Ovary (tissue), 3 donors: ENCODE measurements at regions not wholly inside any gene's neighbourhood (a gene's known extent, or its start where the extent isn't known, plus 50 kb on each side); places are given as distances from the start of the nearest gene placed in this dataset.

Source experiments
- CTCF ChIP-seq, 3 donors: fragments of 450-650 bp in 2 of 3; fragments of 200-600 bp in 1 of 3; IDR thresholded peaks; one replicate each; pipeline versions ENCODE4 v1.5.1 to v1.8.0; 2016 to 2022; ENCODE audit warnings: antibody characterized with exemption in 3 of 3, mild to moderate bottlenecking in 1 of 3
- EP300 ChIP-seq: sonication (generic); formaldehyde crosslinking; IDR thresholded peaks from one replicate; pipeline ENCODE4 v1.6.1; 2017; ENCODE audit warnings: antibody characterized with exemption
- POLR2A ChIP-seq: fragments of 450-650 bp; IDR thresholded peaks from one replicate; pipeline ENCODE4 v1.6.1; 2017; ENCODE audit warnings: antibody characterized with exemption, mild to moderate bottlenecking, moderate library complexity
- donor health status: DM: no; HTN: no; CAD: no.

GRCh38 chr4:53805291-53805690 lies 214.0 kb upstream of the LNX1 start:
- TF ChIP-seq CTCF (IDR thresholded peaks at IDR 0.05) (no peak), POLR2A (no peak), EP300 (no peak)
